ENCODE measurements at regions not wholly inside any gene's neighbourhood (a gene's known extent, or its start where the extent isn't known, plus 50 kb on each side); places are given as distances from the start of the nearest gene placed in this dataset.

DNA sequence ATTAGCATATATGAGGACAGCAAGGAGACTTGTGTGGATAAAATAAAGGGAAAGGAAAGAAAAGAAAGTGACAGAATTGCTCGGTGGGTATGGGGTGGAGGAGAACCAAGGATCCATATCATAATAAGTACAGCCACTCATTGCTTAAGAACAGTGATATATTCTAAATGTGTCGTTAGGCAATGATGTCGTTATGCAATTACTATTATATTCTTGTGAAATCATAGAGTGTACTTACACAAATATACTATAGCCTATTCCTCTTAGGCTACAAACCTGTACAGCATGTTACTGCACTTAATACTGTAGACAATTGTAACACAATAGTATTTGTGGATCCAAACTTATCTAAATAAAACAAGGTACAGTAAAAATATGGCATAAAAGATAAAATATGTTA, 271.1 kb downstream of the CCER1 start:
- TF ChIP-seq, protein P1, sequence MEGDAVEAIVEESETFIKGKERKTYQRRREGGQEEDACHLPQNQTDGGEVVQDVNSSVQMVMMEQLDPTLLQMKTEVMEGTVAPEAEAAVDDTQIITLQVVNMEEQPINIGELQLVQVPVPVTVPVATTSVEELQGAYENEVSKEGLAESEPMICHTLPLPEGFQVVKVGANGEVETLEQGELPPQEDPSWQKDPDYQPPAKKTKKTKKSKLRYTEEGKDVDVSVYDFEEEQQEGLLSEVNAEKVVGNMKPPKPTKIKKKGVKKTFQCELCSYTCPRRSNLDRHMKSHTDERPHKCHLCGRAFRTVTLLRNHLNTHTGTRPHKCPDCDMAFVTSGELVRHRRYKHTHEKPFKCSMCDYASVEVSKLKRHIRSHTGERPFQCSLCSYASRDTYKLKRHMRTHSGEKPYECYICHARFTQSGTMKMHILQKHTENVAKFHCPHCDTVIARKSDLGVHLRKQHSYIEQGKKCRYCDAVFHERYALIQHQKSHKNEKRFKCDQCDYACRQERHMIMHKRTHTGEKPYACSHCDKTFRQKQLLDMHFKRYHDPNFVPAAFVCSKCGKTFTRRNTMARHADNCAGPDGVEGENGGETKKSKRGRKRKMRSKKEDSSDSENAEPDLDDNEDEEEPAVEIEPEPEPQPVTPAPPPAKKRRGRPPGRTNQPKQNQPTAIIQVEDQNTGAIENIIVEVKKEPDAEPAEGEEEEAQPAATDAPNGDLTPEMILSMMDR (IDR thresholded peaks at IDR 0.05; ENCODE audit: low read depth, low read length): no peak
- no peak for TF ChIP-seq EZH2phosphoT487 (IDR thresholded peaks at IDR 0.05; ENCODE audit: low read depth)
